ENCODE measurements at regions not wholly inside any gene's neighbourhood (a gene's known extent, or its start where the extent isn't known, plus 50 kb on each side); places are given as distances from the start of the nearest gene placed in this dataset.

DNA sequence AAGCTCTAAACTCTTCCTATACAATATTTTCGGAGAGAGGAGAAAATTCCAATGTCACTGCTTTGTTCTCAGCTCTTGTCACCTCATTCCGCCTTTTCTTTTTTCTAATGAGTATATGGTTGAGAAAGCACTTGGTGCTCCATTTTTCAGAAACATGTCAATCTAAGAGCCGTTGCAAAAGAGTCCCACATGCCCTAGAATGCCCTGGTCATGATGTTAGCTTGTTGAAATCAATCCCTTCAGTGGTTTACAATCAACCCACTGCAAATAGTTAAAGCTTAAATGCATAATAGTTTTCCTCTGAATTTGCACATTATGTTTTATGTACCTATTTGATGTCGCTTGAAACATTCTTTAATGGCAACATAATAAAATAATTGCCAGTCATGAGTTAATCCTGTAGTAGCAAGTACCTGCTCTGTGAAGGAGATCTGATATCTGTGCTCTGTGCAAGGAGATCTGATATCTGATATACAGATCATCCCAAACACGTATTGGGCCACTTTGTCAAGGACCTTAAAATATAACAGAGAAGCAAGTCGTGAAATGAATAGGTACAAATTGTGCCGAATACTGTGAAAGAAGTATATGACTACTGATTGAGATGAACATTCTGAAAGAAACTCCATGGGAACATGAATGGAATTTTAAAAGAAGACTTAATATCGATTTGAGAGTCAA is 1633.5 kb downstream of the SUCLG1 start:
- Histone ChIP-seq H3K36me3 (no peaks in the 10 kb centered on the region), H3K4me3 (no peak overlapping the region), H3K27me3 (ENCODE audit: low read depth) (no peaks in the 10 kb centered on the region), H3K4me1 (no peaks in the 10 kb centered on the region), H3K27ac (no peak overlapping the region), H3K9me3 (no peaks in the 10 kb centered on the region)
- DNase-seq (no peak), ATAC-seq (no peak)
- intact Hi-C loops (cut with DNase I), result no loop called here
- TF ChIP-seq CTCF (IDR thresholded peaks at IDR 0.05), result no peak

GRCh38 chr2:82823892-82824291 is 1635.2 kb downstream of the SUCLG1 start:
- H3K27me3 ChIP-seq (ENCODE audit: low read depth), result no peaks in the 10 kb centered on the region
- H3K27ac ChIP-seq, result no peak overlapping the region
- no peaks in the 10 kb centered on the region for H3K9me3 ChIP-seq
- H3K4me3 ChIP-seq, result no peak overlapping the region
- H3K4me1 ChIP-seq, result no peaks in the 10 kb centered on the region
- H3K36me3 ChIP-seq, result no peaks in the 10 kb centered on the region
- no peak for DNase-seq
- TF ChIP-seq CTCF (IDR thresholded peaks at IDR 0.05), result no peak
- intact Hi-C loops (cut with DNase I), result no loop called here
- ATAC-seq, result no peak

- H3K27me3 ChIP-seq (ENCODE audit: low read depth), result no peaks in the 10 kb centered on the region
- H3K36me3 ChIP-seq, result no peaks in the 10 kb centered on the region
- H3K4me1 ChIP-seq, result no peaks in the 10 kb centered on the region
- H3K27ac ChIP-seq, result no peak overlapping the region
- no peak overlapping the region for H3K4me3 ChIP-seq
- no peak for TF ChIP-seq CTCF (IDR thresholded peaks at IDR 0.05)
- ATAC-seq (no peak), DNase-seq (no peak)
- H3K9me3 ChIP-seq, result no peaks in the 10 kb centered on the region
- intact Hi-C loops (cut with DNase I), result no loop called here
Observed at GRCh38 chr2:82819951-82820350, 1639.1 kb downstream of the SUCLG1 start.

DNA sequence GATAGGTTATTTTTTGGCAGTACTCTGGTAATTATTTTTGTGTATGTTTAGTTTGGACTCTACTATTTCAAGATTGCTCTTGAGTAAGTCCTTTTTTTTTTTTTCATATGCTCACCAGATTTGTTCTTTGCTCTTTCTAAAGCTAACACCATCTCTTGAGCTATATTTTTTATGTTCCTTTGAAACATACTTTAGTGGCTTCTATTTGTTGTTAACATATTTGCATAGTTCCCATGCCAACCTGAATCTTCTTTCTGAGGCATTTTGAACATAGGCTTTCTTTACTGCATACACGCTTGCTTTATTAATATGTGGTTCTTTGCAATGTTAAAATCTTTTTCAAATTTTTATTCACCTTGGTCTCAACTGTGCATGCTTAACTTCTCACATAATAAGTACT is 1644.9 kb downstream of the SUCLG1 start:
- H3K4me3 ChIP-seq, result no peak overlapping the region
- intact Hi-C loops (cut with DNase I), result no loop called here
- H3K36me3 ChIP-seq, result no peaks in the 10 kb centered on the region
- no peaks in the 10 kb centered on the region for H3K9me3 ChIP-seq
- H3K27me3 ChIP-seq (ENCODE audit: low read depth), result no peaks in the 10 kb centered on the region
- H3K4me1 ChIP-seq, result no peaks in the 10 kb centered on the region
- TF ChIP-seq CTCF (IDR thresholded peaks at IDR 0.05), result no peak
- DNase-seq (no peak), ATAC-seq (no peak)
- H3K27ac ChIP-seq, result no peak overlapping the region

GRCh38 chr2:82811946-82812345 is 1647.1 kb downstream of the SUCLG1 start:
- DNase-seq (no peak), ATAC-seq (no peak)
- H3K4me3 ChIP-seq, result no peak overlapping the region
- no peaks in the 10 kb centered on the region for H3K4me1 ChIP-seq
- intact Hi-C loops (cut with DNase I), result no loop called here
- H3K9me3 ChIP-seq, result no peaks in the 10 kb centered on the region
- H3K27ac ChIP-seq, result no peak overlapping the region
- no peaks in the 10 kb centered on the region for H3K36me3 ChIP-seq
- H3K27me3 ChIP-seq (ENCODE audit: low read depth), result no peaks in the 10 kb centered on the region
- TF ChIP-seq CTCF (IDR thresholded peaks at IDR 0.05), result no peak
